ENCODE measurements at regions not wholly inside any gene's neighbourhood (a gene's known extent, or its start where the extent isn't known, plus 50 kb on each side); places are given as distances from the start of the nearest gene placed in this dataset.

DNA sequence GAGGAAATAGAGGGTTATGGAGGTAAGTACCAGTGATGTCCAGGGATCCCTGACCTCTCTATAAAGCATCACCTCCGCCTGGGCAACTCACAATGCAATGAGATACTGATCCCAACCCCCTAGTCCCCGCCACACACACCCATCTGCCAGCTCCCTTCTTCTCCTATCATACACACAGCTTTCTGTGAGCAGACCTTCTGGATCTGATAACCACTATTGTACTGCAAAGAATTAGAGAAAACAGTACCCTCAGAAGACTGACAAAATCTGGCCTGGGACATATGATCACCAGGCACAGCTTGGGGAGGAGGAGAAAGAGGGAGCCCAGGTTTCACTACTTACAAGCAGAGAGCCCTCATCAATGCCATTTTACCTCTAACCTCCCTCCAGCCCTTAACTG lies 249.0 kb downstream of the SEC61B start:
- no peak overlapping the region for H3K56ac ChIP-seq (ENCODE audit: insufficient read length, low read depth, low read length)
- no peak overlapping the region for H2BK12ac ChIP-seq (ENCODE audit: insufficient read length, low read depth, low read length)
- H3K36me3 Mint-ChIP-seq (ENCODE audit: insufficient read depth in 1 of 3, low read depth in 3 of 3), result no peaks in the 10 kb centered on the region
- H3K79me1 ChIP-seq (ENCODE audit: insufficient read depth, low read depth, low read length, poor library complexity, severe bottlenecking), result no peaks in the 10 kb centered on the region
- H3K18ac ChIP-seq (ENCODE audit: insufficient read length, low read depth, low read length), result no peak overlapping the region
- no peaks in the 10 kb centered on the region for H4K20me1 ChIP-seq (ENCODE audit: control insufficient read depth, insufficient read depth, insufficient read length)
- no peak overlapping the region for H2AK5ac ChIP-seq (ENCODE audit: insufficient read length, low read length)
- no CpG with 5 or more reads among the region's 2 CpGs for WGBS (ENCODE audit: extremely low coverage, insufficient read length, low lambda C conversion rate)
- no peak overlapping the region for H2BK20ac ChIP-seq (ENCODE audit: low read depth, low read length, poor library complexity, severe bottlenecking)
- no peaks in the 10 kb centered on the region for H3K79me2 ChIP-seq (ENCODE audit: insufficient read depth, low read length)
- H2BK5ac ChIP-seq (ENCODE audit: insufficient read length, low read length), result no peak overlapping the region
- no peaks in the 10 kb centered on the region for H3K9me3 ChIP-seq (ENCODE audit: control insufficient read depth, low read depth, low read length)
- H2BK120ac ChIP-seq (ENCODE audit: low read depth, low read length, poor library complexity, severe bottlenecking), result no peak overlapping the region
- no peak overlapping the region for H4K5ac ChIP-seq (ENCODE audit: insufficient read length, low read depth, low read length)
- H4K91ac ChIP-seq (ENCODE audit: insufficient read length, low read depth, low read length), result no peak overlapping the region
- no peak overlapping the region for H2AFZ ChIP-seq (ENCODE audit: low read length)
- no peak overlapping the region for H3K4me3 Mint-ChIP-seq
- H3K4ac ChIP-seq (ENCODE audit: low read depth, low read length), result no peak overlapping the region
- H3K23ac ChIP-seq (ENCODE audit: insufficient read length, low read depth, low read length), result no peak overlapping the region
- no peak overlapping the region for H3K4me2 ChIP-seq (ENCODE audit: insufficient read depth, insufficient read length, low read length)
- H3K27me3 ChIP-seq (ENCODE audit: insufficient read depth, low read length), result no peaks in the 10 kb centered on the region
- H3K4me1 ChIP-seq (ENCODE audit: insufficient read depth, low read length), result no peaks in the 10 kb centered on the region
- no peak for TF ChIP-seq CTCF (conservative IDR thresholded peaks at IDR 0.05)
- H2BK15ac ChIP-seq (ENCODE audit: low read depth, low read length), result no peak overlapping the region
- H3K14ac ChIP-seq (ENCODE audit: insufficient read depth, low read length), result no peak overlapping the region
- H3T11ph ChIP-seq (ENCODE audit: low read length), result no peak overlapping the region
- H3K27me3 Mint-ChIP-seq (ENCODE audit: low read depth), result peaks cover 1% of the 10 kb centered on the region
- peaks cover 0 to 6% of the 10 kb centered on the region in 2 experiments; a peak in 1 of 5 replicates for H3K9me3 Mint-ChIP-seq
- H3K4me1 Mint-ChIP-seq, result peaks cover 0 to under 1% of the 10 kb centered on the region in 2 experiments; a peak in 2 of 4 replicates
- no peak overlapping the region for H3K27ac ChIP-seq (ENCODE audit: insufficient read length, low read depth, low read length)
- H3K27ac Mint-ChIP-seq, result no peak overlapping the region
- no peak for DNase-seq
- no peak overlapping the region for H4K8ac ChIP-seq (replicated peaks; ENCODE audit: insufficient read length, low read depth, low read length)
- no peak overlapping the region for H3K9ac ChIP-seq (ENCODE audit: extremely low read depth, insufficient read length, low read length)
- H3K23me2 ChIP-seq (ENCODE audit: insufficient read length, low read depth, low read length, poor library complexity, severe bottlenecking), result no peaks in the 10 kb centered on the region
